Erythroblast (primary cell): ENCODE measurements at regions not wholly inside any gene's neighbourhood (a gene's known extent, or its start where the extent isn't known, plus 50 kb on each side); places are given as distances from the start of the nearest gene placed in this dataset.

Experiments used
- GATA1 ChIP-seq: IDR thresholded peaks from 2 replicates; pipeline ENCODE4 v1.6.1; 2011; ENCODE audit warnings: low read depth, mild to moderate bottlenecking, control low read depth, low read length, moderate library complexity
- POLR2A ChIP-seq: IDR thresholded peaks from 2 replicates; pipeline ENCODE4 v1.6.1; 2011; ENCODE audit warnings: mild to moderate bottlenecking, low read length

DNA sequence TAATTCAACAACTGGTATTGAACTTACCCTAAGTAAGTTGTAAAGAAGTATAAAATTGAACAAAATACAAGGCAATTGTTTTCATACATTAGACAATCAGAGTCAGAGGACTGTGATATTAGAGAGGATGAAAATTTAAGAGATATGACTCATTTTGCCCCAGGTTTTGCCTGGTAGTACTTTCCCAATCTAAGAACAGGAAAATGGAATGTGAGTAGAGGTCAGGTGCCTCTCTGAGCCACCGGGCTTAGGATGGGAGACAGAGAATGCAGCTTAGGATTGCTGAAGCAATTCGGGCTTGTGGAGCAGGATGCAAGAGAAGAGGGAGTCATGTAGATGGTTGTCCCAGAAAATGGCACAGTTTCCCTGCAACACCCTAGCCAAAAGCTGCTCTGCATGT is 219.7 kb upstream of the CHST9 start:
- no peak for TF ChIP-seq POLR2A
- TF ChIP-seq GATA1: no peak
